ENCODE measurements at regions not wholly inside any gene's neighbourhood (a gene's known extent, or its start where the extent isn't known, plus 50 kb on each side); places are given as distances from the start of the nearest gene placed in this dataset.
"Not testable (repeated sequence)": the region's sequence is repeated elsewhere in the genome, so short reads cannot be mapped to it uniquely, and the experiment has no call there.

DNA sequence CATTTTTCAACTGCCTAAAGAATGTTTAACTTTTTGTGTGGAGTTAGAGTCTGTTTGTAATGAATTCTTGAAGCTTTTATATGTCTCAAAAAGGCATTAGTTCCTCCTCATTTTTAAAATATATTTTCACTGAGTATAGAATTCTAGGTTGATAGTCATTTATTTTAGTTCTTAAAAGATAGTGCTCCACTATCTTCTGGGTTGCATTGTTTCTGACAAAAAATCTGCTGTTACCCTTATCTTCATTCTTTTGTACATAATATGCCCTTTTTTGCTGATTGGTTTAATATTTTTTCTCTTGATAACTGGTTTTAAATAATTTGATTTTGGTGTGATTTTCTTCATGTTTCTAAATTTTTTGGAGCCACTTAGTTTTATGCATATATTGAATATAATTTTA is 754.7 kb upstream of the GYPC start:
- DNase-seq = no peak

DNA sequence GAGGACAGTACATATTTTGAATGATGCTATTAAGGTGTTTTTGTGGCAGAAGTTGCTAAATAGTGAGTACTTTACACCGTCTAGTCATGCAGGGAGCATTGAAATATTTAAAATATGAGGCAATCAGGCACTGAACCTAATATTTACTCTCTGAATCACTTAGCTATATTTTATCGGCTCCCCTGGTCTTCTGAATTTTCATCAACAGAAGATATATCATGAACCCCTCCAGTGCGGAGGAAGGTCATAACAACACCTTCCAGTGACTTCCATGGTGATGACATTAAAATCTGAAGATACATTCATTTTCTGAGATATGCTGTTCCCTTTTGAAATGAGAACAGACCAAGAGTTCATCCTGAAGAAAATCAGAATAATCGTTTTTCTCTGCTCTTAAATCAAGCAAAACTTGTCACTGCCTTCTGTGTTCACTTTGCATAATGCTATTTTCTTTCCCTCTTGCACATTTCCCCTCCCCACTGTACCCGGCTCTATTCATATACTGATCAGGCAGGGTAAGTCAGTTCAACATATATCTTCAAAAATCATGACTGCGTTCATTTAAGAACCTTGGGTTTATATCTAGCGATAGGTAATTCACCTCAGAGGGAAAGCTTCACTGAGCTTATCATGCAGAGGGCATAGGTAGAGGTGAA is 729.9 kb upstream of the GYPC start:
- DNase-seq = no peak

DNA sequence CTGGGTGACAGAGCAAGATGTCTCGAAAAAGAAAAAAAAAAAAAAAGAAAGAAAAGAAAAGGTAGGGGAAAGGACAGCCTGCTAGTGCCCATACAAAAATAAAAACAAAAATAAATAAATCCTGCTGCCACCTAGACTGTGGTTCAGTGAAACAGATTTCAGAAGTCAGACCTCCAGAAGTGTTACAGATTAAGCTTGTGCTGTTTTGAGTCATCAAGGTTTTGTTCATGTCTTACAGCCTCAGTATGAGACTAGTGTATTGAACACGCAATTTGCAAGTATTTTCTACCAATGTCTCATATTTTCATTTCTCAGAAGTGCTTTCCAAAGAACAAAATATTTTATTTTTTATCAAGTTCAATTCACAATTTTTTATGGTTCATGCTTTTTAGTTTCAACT is 720.4 kb upstream of the GYPC start:
- DNase-seq = no peak

DNA sequence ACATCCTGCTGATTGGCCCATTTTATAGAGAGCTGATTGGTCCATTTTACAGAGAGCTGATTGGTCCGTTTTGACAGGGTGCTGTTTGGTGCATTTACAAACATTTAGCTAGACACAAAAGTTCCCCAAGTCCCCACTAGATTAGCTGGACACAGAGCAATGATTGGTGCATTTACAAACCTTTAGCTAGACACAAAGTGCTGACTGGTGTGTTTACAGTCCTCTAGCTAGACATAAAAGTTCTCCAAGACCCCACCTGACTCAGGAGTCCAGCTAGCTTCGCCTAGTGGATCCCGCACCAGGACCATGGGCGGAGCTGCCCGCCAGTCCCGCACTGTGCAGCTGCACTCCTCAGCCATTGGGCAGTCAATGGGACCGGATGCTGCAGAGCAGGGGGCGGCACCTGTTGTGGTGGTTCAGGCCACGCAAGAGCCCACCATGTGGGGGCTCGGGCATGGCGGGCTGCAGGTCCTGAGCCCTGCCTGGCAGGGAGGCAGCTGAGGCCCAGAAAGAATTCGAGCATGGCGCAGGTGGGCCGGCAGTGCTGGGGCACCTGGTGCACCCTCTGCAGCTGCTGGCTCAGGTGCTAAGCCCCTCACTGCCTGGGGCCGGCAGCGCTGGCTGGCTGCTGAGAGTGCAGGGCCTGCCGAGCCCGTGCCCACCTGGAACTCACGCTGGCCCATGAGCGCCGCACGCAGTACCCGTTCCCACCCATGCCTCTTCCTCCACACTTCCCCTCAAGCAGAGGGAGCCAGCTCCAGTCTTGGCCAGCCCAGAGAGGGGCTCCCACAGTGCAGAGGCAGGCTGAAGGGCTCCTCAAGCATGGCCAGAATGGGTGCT is 713.2 kb upstream of the GYPC start:
- DNase-seq = no peak

DNA sequence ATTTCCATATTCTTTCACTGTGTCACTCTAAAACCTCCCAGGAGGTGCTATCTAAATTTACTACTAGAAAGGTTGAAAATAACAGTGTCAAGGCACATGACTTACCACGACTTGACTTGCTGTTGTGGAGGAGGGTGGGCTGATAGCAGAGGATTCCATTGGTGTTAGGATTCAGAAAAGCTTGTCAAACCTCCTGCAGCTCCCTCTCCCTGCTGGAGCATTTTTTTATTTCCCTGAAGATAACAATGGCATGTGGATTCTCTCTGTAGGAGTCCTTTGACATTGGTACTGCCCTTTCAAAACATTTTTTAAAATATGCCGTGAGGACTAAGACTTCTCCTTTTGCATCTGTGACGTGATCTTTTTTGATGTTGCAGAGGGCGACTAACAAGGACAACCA is 696.9 kb upstream of the GYPC start:
- DNase-seq = no peak

DNA sequence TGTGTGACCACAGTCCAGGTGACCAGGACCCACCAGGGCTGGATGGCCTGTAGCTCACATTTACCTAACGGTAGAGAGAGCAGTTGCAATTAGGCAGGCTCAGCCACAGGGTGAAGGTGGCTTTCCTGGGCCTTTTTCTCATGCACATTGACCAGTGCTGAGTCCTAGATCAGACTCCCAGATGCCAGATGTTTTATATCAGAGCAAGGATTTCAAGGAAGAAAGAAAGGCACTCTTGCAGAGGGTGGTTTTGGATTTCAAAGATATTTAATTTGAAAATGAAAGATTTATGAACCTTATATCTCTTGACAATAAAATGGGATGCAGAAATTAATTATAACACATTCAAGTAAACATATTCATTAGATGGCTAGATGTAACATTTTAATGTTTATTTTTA is 694.2 kb upstream of the GYPC start:
- no peak for DNase-seq

DNA sequence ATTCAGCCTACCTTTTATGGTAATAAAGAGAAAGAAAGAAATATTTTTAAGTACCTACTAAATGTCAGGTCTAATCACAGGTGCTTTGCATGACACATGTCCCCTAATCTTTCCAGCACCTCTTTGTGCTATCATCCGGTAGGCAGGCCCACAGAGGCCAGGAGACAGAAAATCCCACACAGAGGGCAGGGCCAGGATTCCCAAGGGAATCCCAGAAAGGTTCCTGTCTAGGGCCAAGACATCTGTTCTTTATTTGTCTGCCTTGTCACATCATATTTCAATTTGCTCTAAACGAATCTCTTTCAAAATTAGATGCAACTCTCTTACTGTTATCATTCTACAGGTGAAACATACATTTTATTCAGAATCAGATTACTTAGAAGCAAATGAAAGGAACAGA is 676.1 kb upstream of the GYPC start:
- DNase-seq = no peak

DNA sequence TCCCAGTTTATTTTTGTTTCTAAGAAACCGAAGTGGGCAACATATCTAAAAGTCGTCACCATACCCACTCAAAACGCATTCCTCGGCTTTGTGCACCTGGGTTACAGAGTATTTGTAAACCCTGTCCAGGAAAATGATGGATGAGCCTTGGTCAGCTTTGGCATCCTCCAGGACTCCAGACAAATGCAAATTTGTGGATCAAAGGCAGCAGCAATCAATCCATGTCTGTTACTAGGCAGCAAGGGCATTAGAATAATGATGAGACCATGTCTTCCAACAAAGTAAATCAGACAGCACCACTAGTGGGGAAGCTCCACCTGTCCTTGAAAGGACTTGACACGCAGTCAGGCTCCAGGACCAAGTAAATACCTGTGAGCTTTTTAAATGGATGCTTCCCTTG is 672.6 kb upstream of the GYPC start:
- DNase-seq = no peak

DNA sequence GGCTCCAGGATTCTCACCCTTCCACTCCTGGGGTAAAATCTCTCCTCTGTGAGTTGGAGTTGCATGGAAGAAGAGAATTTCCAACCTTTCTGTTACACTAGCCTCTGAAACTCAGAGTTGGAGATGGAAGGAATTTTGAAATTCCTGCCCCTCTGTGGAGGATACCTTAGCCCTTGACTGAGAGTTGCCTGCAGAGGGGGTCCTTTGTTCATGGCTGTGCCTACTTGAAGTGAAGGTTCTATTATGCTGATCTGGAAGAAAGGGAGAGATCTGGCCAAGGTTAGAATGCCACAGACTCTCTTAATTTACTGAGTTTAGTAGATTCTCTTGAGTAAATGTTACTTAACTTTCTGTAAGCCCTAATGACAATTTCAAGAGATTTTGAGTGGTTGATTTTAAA is 626.6 kb upstream of the GYPC start:
- no peak for DNase-seq

DNA sequence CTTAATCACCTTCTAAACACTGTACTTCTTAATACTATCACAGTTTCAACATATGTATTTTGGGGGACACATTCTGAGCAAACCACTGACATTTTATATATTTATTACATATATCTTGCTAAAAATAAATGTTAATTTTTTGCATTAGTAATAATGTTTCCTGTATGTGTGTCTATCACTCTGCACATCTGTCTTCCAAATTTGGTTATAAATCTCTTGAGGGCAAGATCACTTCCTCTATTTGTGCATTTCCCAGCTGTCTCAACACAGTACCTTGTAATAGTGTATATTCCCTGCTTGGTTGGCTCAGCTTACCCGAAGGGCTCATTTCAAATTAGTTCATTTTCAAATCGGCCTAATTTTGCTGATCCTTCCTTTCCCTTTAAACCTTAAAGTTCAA is 617.1 kb upstream of the GYPC start:
- DNase-seq = no peak

DNA sequence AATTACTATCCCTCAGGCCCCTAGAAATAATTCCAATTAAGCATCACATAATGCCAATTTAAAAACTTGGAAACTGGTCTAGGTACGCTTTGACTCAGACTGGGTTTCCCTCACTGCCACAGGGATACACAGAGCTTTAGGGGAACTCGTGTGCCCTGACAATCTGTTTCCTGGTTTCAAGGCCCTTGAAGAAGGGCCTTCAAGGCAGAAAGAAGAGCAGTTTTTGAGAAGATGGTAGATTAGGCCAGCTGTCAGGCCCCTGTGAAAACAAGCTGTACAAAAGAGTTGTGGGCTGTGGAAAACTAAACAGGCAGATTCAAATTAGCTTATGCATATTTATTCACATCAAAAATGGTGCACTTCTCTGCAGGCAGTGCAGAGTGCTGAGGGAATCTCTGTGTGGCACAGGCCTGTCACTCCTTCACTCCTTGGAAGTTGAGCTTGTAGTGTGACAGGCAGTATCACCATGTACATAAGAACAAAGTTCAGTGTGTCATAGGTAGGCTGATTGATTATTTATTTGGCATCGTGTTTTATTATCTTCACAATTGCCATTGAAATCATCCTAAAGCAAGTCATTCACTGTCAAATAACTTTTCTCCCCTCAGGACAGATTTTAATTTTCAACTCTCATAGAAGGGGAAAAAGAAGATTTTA is 614.4 kb upstream of the GYPC start:
- DNase-seq = no peak

DNA sequence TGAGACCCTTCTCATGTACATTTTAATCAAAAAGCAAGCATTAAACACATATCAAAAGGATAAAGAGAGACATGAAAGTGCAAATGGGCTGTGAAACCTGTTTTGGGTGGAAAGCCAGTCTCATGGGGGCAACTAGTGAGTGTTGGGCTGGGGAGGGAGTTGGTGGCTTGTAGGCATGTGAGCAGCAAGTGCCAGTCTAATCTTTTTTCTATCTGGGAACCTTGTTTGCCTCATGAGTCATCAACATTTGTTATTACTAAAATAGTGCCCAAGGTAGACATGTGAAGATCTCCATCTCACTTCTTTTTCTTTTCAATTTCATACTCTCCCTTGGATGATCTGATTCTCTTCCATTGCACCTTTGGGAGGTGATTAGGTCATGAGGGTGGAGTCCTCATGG is 613.9 kb upstream of the GYPC start:
- no peak for DNase-seq

DNA sequence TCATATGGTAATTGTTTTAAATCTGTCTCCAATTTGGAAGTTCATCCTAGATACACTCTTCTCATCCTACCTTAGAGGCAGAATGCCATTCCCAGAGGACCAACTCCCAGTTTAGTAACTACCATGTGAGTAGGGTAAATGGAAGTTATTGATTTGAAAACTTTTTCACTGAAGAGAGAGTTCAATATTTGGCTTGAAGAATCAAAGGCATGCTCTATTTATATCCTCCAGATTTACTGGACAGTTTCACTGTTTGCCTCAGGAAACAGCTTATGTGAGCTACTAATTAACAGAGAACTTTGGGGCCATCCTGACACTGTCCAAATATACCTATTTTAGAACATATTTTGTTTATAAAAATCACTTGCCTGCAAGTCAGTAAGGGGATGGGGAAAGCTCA is 607.2 kb upstream of the GYPC start:
- no peak for DNase-seq

DNA sequence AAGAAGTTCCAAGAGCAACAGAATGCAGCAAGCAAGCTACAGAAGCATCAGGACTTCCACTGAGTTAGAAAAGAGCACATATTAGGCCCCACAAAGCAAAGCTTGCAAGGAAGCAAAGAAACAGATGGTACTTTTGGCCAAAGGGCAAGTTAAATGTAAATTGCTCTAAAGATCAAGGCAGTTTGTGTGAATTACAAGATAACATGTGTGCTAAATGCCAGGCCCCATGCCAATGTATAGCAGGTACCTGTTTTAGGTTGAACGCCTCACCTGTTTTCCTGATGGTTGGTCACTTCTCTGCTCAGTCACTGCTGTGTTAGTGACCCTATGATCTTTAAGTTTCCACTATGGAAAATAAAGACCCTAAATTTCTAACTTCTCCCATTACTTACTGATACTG is 606.5 kb upstream of the GYPC start:
- DNase-seq = no peak

DNA sequence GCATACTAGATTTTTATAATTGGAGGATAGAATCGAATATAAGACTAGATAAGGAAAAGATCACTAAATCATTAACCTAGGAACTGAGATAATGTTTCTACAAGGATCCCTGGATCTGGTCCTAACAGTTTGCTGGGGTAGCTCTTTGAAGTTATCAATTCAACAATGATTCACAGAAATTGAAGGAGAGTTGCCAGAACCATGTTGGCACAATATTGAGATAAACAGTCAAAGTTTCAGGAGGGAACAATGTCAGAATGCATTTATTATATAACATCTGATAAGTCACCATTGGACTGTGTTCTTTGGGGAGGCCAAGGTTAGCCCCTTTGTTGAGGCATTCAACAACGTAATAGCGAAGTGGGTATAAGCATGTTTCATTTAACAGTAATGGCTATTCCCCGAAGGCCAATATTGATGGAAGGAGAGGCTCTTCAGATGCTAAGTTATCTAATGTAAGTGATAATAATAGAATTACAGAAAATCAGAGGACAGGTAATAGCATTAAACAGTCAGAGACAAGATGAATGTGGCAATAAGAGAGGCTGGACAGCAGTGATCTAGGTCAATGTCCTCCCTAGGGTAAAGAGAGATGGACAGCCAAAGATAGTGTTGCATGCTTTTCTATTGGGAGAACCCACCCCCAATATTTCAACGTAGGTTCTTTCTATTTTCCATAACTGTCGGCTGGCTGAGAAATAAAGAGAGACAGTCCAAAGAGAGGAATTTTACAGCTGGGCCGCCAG is 604.8 kb upstream of the GYPC start:
- DNase-seq = no peak

DNA sequence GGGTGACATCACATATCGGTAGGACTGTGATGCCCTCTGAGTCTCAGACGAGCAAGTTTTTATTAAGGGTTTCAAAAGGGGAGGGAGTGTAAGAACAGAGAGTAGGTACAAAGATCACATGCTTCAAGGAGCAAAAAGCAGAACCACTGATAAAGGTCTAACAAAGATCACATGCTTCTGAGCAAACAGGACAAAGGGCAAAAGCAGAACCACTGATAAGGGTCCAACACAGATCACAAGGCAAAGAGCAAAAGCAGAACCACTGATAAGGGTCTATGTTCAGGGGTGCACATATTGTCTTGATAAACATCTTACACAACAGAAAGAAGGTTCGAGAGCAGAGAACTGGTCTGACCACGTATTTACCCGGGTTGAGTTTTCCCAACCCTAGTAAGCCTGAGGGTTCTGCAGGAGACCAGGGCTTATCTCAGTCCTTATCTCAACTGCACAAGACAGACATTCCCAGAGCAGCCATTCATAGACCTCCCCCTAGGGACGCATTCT is 604.2 kb upstream of the GYPC start:
- not testable (repeated sequence) for DNase-seq

DNA sequence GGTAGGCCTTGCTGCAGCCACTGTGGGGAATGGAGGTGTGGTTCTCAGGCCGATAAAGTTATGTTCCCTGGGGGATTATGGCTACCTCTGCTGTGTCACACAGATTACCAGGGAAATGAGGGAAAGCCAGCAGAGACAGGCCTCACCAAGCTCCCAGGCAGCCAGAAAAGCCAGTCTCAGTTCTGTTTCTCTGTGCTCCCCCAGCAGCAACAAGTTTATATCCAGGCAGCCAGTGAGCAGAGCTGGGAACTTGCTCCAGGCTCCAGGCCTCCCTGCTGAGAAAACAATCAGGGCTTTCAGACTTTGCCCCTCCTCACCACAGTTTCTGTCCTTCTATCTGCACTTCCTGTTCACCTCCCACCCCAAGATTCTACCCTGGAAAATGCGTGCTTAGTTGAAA is 596.6 kb upstream of the GYPC start:
- no peak for DNase-seq

DNA sequence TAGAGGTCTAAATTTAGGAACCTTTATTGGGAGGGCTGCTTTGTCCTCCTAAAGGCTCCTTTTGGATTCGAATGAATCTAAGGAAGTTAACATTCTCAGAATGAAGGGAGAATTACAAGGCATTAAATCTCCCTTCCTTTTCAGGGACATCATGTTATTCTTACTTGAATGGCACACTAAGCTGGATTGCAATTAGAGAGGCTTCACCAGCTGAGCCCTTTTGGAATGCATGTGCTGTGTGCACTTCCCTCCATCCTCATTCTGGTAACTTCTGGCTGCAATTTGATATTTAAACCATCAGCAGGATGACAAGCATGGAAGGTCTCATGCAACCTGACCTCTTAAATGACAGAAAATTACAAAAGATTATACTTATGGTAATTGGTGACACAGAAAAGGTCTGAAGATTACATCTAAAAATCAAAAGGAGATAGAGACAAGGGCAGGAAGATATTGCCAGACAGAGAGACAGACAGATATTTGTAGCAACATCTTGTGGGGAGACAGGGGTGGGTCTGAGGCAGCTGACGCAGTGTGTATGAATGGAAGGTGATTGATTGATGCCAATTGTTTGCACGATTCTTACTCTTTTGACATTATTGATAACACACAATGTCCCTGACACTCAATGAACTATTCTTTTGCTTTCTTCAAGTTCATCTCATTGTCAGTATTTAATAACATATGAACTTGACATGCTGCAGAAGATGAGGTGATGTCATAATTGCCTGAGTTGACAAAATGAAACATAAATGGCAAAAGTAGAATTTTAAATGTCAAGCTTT is 570.8 kb upstream of the GYPC start:
- DNase-seq = no peak

DNA sequence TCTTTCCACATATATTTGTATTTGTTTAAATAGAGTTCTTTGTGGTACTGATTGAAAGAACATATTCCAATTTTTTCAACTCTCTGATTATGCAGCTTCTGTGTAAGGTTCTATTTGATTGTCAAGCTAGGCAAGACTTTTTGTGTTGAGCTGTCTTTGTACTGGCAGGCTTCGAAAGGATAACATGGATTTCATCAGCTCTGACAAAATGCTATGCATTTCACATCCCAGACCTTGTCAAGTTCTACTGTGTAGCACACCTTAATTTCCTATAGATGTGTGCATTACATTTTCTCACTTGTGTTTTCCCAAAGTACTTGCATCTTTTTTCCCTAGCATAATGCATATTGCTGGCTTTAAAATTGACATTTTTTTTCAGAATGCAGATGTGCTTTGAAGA is 555.0 kb upstream of the GYPC start:
- DNase-seq = no peak

DNA sequence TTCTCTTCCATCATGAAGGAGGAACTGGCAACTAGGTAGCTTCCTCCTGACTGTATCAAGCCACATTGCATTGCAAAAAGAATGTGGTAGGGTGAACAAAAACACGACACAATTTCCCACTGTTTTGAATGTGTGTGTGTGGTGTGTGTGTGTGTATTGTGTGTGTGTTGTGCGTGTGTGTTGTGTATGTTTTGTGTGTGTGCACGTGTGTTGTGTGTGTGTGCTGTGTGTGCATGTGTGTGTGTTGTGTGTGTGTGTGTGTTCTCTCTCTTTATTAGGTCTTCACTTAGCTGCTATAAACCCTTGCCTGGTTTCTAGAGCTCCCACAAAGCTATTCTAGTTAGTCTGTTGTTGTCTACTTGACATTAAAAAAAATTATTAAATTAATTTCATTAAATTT is 550.0 kb upstream of the GYPC start:
- no peak for DNase-seq

DNA sequence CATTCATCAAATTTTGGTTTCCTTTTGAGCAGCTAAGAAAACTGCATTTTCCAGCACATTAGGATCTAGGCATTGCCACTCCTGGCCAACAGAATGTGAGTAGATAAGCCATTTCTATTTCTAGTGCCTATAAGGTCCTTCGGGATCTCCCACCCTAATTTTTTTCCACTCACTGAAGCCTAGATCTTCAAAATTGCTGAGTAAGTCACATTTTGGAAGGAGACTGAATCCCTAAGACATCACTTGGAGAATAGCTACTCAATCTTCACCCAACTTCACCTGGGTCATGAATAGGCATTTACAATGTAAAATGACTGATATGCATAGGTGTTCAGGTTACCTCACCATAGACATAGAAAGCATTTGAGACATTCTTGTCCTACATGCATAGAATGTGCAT is 548.1 kb upstream of the GYPC start:
- DNase-seq = no peak

DNA sequence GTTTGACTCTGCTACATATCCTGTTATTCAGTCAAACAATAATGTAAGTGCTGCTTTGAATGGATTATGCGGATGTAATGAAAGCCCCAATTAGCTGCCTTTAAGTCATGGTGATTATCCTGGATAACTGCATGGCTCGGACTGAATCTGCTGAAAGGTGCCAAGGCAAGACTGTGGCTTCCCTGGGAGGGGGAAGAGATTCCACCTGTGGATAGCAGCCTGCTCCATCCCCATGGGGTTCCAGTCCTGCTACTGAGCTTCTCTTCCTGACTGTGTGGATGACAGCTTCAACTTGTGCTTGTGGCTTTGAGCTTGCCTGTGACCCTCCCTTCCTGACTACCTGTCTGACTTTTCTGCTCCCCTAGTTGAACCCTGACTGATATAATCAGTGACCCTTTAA is 540.0 kb upstream of the GYPC start:
- DNase-seq = no peak

DNA sequence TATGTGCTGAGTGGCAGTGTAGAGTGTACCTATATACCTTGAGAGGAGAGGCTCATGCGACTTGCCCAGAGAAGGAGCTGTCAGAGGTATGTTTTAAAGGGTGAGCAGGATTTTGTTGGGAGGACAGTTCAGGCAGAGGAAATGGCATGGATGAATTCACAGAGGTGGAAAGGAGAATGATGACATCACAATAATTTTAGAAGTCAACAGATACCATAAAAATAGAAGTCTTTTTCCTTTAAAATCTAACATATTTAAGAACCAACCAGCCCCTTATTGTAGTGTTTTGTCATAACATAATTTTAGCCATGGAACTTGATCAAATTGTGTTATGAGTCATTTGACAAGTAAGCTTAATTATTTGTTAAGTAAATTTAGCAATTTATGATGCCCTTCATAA is 538.1 kb upstream of the GYPC start:
- no peak for DNase-seq

All from stimulated activated naive CD4-positive, alpha-beta T cell (primary cell).